LNCAP (cell line): ENCODE measurements at regions not wholly inside any gene's neighbourhood (a gene's known extent, or its start where the extent isn't known, plus 50 kb on each side); places are given as distances from the start of the nearest gene placed in this dataset.

Experiments
- CTCF ChIP-seq: fragments of 450-650 bp; IDR thresholded peaks from 2 replicates; pipeline ENCODE4 v1.5.1; 2017; ENCODE audit warnings: mild to moderate bottlenecking

- TF ChIP-seq CTCF: no peak
Observed at GRCh38 chr9:739362-739761, 102.1 kb upstream of the DMRT1 start.

DNA sequence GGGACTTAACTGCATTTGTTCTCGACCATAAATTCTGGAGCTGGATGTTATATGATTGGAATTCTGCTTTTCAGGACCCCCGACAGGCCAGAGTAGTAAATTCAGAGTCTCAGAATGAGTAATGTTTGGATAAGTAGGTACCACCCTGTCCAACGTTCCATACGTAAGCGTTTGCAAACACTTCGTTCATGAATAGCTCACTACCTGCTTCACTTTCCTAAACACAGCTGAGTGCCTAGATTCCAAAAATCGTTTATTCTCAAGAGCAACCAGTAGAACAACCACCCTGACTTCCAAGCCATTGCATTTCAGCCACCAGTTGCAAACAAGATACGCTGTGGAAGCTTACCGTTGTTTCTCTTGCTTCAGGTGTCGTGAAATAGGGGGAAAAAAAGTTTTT lies 101.3 kb upstream of the DMRT1 start:
- no peak for TF ChIP-seq CTCF

GRCh38 chr9:742104-742503 lies 99.4 kb upstream of the DMRT1 start:
- no peak for TF ChIP-seq CTCF

GRCh38 chr9:742914-743589 lies 98.4 kb upstream of the DMRT1 start:
- TF ChIP-seq CTCF: no peak

GRCh38 chr9:744046-744712 lies 97.3 kb upstream of the DMRT1 start:
- TF ChIP-seq CTCF: no peak

DNA sequence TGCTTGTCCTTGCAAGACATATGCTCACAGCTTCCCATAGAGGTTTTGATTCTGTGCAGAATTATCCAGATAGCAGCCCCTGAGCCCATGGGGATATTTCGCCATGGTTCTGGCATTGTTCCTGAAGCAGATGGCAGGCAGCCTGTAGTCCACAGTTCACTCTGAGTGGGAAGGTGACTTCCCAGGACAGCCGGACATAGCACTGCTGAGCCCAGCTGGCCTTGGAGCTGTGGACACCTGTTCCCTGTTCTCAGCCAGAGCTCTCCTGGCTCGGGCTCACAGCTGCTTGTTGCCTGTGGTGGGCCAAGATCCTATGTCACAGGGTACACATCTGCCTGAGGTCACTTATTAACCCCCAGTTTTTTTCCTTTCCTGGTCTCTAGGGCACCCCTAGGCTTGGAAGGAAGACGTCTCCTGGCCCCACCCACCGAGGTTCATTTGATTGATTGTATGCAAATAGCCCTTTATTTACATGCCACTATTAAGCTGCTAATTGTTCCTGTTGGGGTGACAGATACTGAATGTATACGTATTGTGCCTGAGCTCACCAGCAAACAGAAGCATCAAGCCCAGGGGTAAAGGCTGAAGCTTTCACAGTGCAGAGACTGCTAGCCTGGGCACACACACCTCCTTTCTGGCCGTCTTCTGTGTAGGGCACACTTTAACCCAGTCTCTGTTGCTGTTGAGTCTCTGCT lies 96.6 kb upstream of the DMRT1 start:
- TF ChIP-seq CTCF: no peak

- TF ChIP-seq CTCF: no peak
Observed at GRCh38 chr9:745761-746380, 95.6 kb upstream of the DMRT1 start.
